GM18499 (cell line): ENCODE measurements at regions not wholly inside any gene's neighbourhood (a gene's known extent, or its start where the extent isn't known, plus 50 kb on each side); places are given as distances from the start of the nearest gene placed in this dataset.

ENCODE experiments used
- ATAC-seq: cut with Tn5 transposase; IDR thresholded peaks from one replicate; pipeline ENCODE4 v1.9.1; 2021; ENCODE audit warnings: moderate number of reproducible peaks; ENCODE audit not compliant: insufficient read depth, unreplicated experiment

- no peak for ATAC-seq
Observed at GRCh38 chrX:4936315-4936714, 1222.9 kb upstream of the PRKX start.

- peak; percentile 74 for ATAC-seq
Observed at GRCh38 chrX:4935846-4936245, 1222.4 kb upstream of the PRKX start.

- ATAC-seq, result no peak
Observed at GRCh38 chrX:4935401-4935800, 1222.0 kb upstream of the PRKX start.

GRCh38 chrX:4932790-4933189, 1219.3 kb upstream of the PRKX start:
- ATAC-seq, result no peak

GRCh38 chrX:4930426-4930825, 1217.0 kb upstream of the PRKX start:
- no peak for ATAC-seq

- no peak for ATAC-seq
Observed at GRCh38 chrX:4925911-4926310, 1212.5 kb upstream of the PRKX start.

- no peak for ATAC-seq
Observed at GRCh38 chrX:4909348-4909747, 1195.9 kb upstream of the PRKX start.

- no peak for ATAC-seq
Observed at GRCh38 chrX:4905576-4905975, 1192.1 kb upstream of the PRKX start.

- ATAC-seq, result no peak
Observed at GRCh38 chrX:4881277-4881676, 1167.8 kb upstream of the PRKX start.

GRCh38 chrX:4878640-4879039, 1165.2 kb upstream of the PRKX start:
- no peak for ATAC-seq

- no peak for ATAC-seq
Observed at GRCh38 chrX:4876268-4876667, 1162.8 kb upstream of the PRKX start.

GRCh38 chrX:4851534-4851933, 1138.1 kb upstream of the PRKX start:
- no peak for ATAC-seq

GRCh38 chrX:4850312-4850711, 1136.9 kb upstream of the PRKX start:
- no peak for ATAC-seq

- ATAC-seq, result no peak
Observed at GRCh38 chrX:4844376-4844775, 1130.9 kb upstream of the PRKX start.

GRCh38 chrX:4841216-4841745, 1127.8 kb upstream of the PRKX start:
- ATAC-seq, result no peak

- ATAC-seq, result no peak
Observed at GRCh38 chrX:4831574-4831973, 1118.1 kb upstream of the PRKX start.

GRCh38 chrX:4830880-4831557, 1117.6 kb upstream of the PRKX start:
- no peak for ATAC-seq

GRCh38 chrX:4825550-4825949, 1112.1 kb upstream of the PRKX start:
- ATAC-seq, result no peak

- no peak for ATAC-seq
Observed at GRCh38 chrX:4809571-4809970, 1096.1 kb upstream of the PRKX start.

- ATAC-seq, result no peak
Observed at GRCh38 chrX:4805502-4805901, 1092.1 kb upstream of the PRKX start.

GRCh38 chrX:4800756-4801155, 1087.3 kb upstream of the PRKX start:
- ATAC-seq, result no peak

- ATAC-seq, result no peak
Observed at GRCh38 chrX:4787971-4788370, 1074.5 kb upstream of the PRKX start.
